MM.1S (cell line): ENCODE measurements at regions not wholly inside any gene's neighbourhood (a gene's known extent, or its start where the extent isn't known, plus 50 kb on each side); places are given as distances from the start of the nearest gene placed in this dataset.

ENCODE experiments used
- DNase-seq: peaks from one replicate; pipeline ENCODE4 v3.0.0-alpha.2; 2015
- H2AFZ ChIP-seq: fragments of 300-600 bp; sonication (generic); 2 replicates; pipeline ENCODE4 v1.6.0; 2016; ENCODE audit warnings: antibody characterized with exemption, low read length
- H3F3A ChIP-seq: fragments of 300-600 bp; sonication (generic); 2 replicates; pipeline ENCODE4 v1.6.1; 2016; ENCODE audit warnings: mild to moderate bottlenecking, antibody characterized with exemption, low read length, moderate library complexity, mixed read lengths; ENCODE audit not compliant: insufficient read depth
- H3K27ac ChIP-seq: fragments of 300-600 bp; sonication (generic); 2 replicates; pipeline ENCODE4 v1.5.1; 2016; ENCODE audit warnings: mild to moderate bottlenecking, low read length
- H3K27me3 ChIP-seq: fragments of 300-600 bp; sonication (generic); replicated peaks from 2 replicates; pipeline ENCODE4 v1.6.0; 2016; ENCODE audit warnings: low read length; ENCODE audit not compliant: insufficient read depth
- H3K36me3 ChIP-seq: fragments of 300-600 bp; sonication (generic); replicated peaks from 2 replicates; pipeline ENCODE4 v1.6.1; 2016; ENCODE audit warnings: mild to moderate bottlenecking, low read length, mixed read lengths; ENCODE audit not compliant: insufficient read depth
- H3K4me1 ChIP-seq: fragments of 300-600 bp; sonication (generic); 2 replicates; pipeline ENCODE4 v1.6.1; 2016; ENCODE audit warnings: low read length, mixed read lengths
- H3K4me2 ChIP-seq: fragments of 300-600 bp; sonication (generic); 2 replicates; pipeline ENCODE4 v1.6.0; 2016; ENCODE audit warnings: low read depth, low read length
- H3K4me3 ChIP-seq: fragments of 300-600 bp; sonication (generic); 2 replicates; pipeline ENCODE4 v1.5.1; 2016; ENCODE audit warnings: low read length, mixed read lengths
- H3K79me2 ChIP-seq: fragments of 300-600 bp; sonication (generic); 2 replicates; pipeline ENCODE4 v1.6.1; 2016; ENCODE audit warnings: mixed run types, low read length, mixed read lengths
- H3K9ac ChIP-seq: fragments of 300-600 bp; sonication (generic); 2 replicates; pipeline ENCODE4 v1.6.1; 2016; ENCODE audit warnings: low read length, mixed read lengths
- H3K9me2 ChIP-seq: fragments of 300-600 bp; sonication (generic); replicated peaks from 2 replicates; pipeline ENCODE4 v1.6.1; 2016; ENCODE audit warnings: mild to moderate bottlenecking, low read length, mixed read lengths; ENCODE audit not compliant: insufficient read depth
- H3K9me3 ChIP-seq: fragments of 300-600 bp; sonication (generic); replicated peaks from 2 replicates; pipeline ENCODE4 v1.6.1; 2016; ENCODE audit warnings: mild to moderate bottlenecking, low read length, mixed read lengths; ENCODE audit not compliant: insufficient read depth
- H4K20me1 ChIP-seq: fragments of 300-600 bp; sonication (generic); 2 replicates; pipeline ENCODE4 v1.6.1; 2016; ENCODE audit warnings: mild to moderate bottlenecking, low read length, moderate library complexity, mixed read lengths; ENCODE audit not compliant: insufficient read depth
- CTCF ChIP-seq: fragments of 300-600 bp; sonication (generic); IDR thresholded peaks from 2 replicates; pipeline ENCODE4 v1.5.1; 2016; ENCODE audit warnings: antibody characterized with exemption, low read length, mixed read lengths
- EZH2 ChIP-seq: fragments of 300-600 bp; sonication (generic); optimal IDR thresholded peaks from 2 replicates; pipeline ENCODE3; 2017; ENCODE audit warnings: low read depth, mild to moderate bottlenecking, antibody characterized with exemption, low read length, mixed read lengths
- EZH2phosphoT487 ChIP-seq: fragments of 300-600 bp; sonication (generic); IDR thresholded peaks from 2 replicates; pipeline ENCODE4 v1.6.1; 2018; ENCODE audit warnings: antibody characterized with exemption, low read length

GRCh38 chr21:15193937-15194336 lies 129.1 kb upstream of the NRIP1 start:
- Histone ChIP-seq H3F3A (no peaks in the 10 kb centered on the region), H3K79me2 (no peaks in the 10 kb centered on the region), H4K20me1 (no peaks in the 10 kb centered on the region), H3K4me2 (no peak overlapping the region), H2AFZ (no peak overlapping the region), H3K9me2 (no peaks in the 10 kb centered on the region), H3K27me3 (no peaks in the 10 kb centered on the region), H3K36me3 (no peaks in the 10 kb centered on the region), H3K9ac (no peak overlapping the region), H3K9me3 (no peaks in the 10 kb centered on the region), H3K27ac (no peak overlapping the region), H3K4me1 (no peaks in the 10 kb centered on the region), H3K4me3 (no peak overlapping the region)
- DNase-seq: no peak
- TF ChIP-seq EZH2: no peak

GRCh38 chr21:15195104-15195503 lies 130.3 kb upstream of the NRIP1 start:
- H3K9me2 ChIP-seq: no peaks in the 10 kb centered on the region
- H3K9me3 ChIP-seq: no peaks in the 10 kb centered on the region
- H2AFZ ChIP-seq: no peak overlapping the region
- no peaks in the 10 kb centered on the region for H4K20me1 ChIP-seq
- no peaks in the 10 kb centered on the region for H3K79me2 ChIP-seq
- no peak overlapping the region for H3K27ac ChIP-seq
- no peak overlapping the region for H3K9ac ChIP-seq
- DNase-seq: no peak
- no peaks in the 10 kb centered on the region for H3F3A ChIP-seq
- H3K4me2 ChIP-seq: no peak overlapping the region
- no peaks in the 10 kb centered on the region for H3K36me3 ChIP-seq
- no peaks in the 10 kb centered on the region for H3K4me1 ChIP-seq
- H3K4me3 ChIP-seq: no peak overlapping the region
- no peaks in the 10 kb centered on the region for H3K27me3 ChIP-seq
- TF ChIP-seq EZH2phosphoT487 (no peak), CTCF (no peak), EZH2 (no peak)

DNA sequence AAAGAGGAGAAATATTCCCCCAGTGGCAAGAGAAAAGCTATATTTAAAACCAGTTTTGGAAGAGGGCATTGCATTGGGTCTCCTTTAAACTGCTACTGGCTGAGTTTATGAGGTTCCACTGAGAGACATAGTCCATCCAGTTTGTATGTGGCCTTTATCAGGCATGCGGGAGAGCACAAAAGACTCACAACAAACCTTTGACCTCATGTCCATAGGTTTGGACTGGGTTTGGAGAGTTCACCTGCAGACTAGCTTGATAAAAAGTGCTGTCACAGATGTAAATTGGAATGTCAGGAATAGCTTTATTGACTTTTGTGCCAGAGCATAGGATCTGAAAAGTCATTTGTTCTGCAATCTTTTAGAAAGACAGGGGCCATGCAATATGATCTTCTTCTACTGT lies 131.0 kb upstream of the NRIP1 start:
- Histone ChIP-seq H3F3A (no peaks in the 10 kb centered on the region), H3K9me3 (no peaks in the 10 kb centered on the region), H3K4me2 (no peak overlapping the region), H3K27me3 (no peaks in the 10 kb centered on the region), H3K9ac (no peak overlapping the region), H3K79me2 (no peaks in the 10 kb centered on the region), H3K27ac (no peak overlapping the region), H4K20me1 (no peaks in the 10 kb centered on the region), H3K4me1 (no peaks in the 10 kb centered on the region), H3K9me2 (no peaks in the 10 kb centered on the region), H3K36me3 (no peaks in the 10 kb centered on the region), H2AFZ (no peak overlapping the region), H3K4me3 (no peak overlapping the region)
- no peak for DNase-seq
- no peak for TF ChIP-seq EZH2
- no peak for TF ChIP-seq EZH2phosphoT487
- no peak for TF ChIP-seq CTCF

DNA sequence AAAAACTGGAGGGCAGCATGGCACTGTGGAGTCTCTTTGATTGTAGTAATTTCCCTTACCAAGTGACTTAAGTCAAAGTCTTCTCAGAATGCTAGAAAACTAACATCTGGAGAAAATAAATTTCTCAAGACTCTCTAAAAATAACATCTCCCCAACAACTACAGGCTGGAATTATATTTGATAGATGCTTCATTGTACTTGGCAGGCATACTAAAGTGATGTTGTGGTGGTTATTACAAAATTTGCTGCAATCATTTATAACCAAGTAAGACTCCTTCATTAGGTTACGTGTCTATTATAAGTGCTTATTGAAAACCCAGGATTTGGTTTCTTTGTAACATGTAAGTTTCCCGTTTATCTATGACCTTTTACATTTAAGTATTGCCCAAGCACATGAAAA lies 132.9 kb upstream of the NRIP1 start:
- H3K4me1 ChIP-seq: no peaks in the 10 kb centered on the region
- no peak overlapping the region for H3K9ac ChIP-seq
- TF ChIP-seq EZH2phosphoT487: no peak
- no peak for TF ChIP-seq CTCF
- no peak for TF ChIP-seq EZH2
- no peaks in the 10 kb centered on the region for H3K9me2 ChIP-seq
- no peak overlapping the region for H3K4me3 ChIP-seq
- no peak overlapping the region for H2AFZ ChIP-seq
- no peaks in the 10 kb centered on the region for H3K79me2 ChIP-seq
- no peak for DNase-seq
- H3K27ac ChIP-seq: no peak overlapping the region
- H3K4me2 ChIP-seq: no peak overlapping the region
- no peaks in the 10 kb centered on the region for H3K27me3 ChIP-seq
- no peaks in the 10 kb centered on the region for H3K9me3 ChIP-seq
- no peaks in the 10 kb centered on the region for H3K36me3 ChIP-seq
- H4K20me1 ChIP-seq: no peaks in the 10 kb centered on the region
- no peaks in the 10 kb centered on the region for H3F3A ChIP-seq
